ENCODE measurements at regions not wholly inside any gene's neighbourhood (a gene's known extent, or its start where the extent isn't known, plus 50 kb on each side); places are given as distances from the start of the nearest gene placed in this dataset.
A peak's percentile ranks its signal among the peaks of the same experiment; 100 is the strongest.

DNA sequence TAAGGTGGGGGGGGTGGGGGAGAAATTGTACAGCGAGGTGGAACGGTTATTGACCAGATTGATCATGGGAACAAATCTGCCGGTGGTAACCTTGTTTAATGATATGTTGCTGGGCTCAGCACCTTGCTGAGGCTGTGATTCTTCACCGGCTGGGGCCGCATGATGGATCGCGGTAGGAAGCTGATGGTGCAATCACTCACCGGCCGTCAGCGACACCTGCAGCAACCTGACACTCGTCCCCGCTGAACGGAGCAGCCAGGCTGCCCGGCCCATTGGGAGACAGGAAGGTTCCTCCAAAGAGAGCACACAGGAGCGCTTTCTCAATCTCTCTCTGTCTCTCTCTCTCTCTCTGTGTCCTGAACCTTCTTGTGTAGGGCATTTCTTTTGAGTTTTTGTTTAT, 128.5 kb upstream of the RRP15 start:
- peak; percentile 38 for DNase-seq (ENCODE audit: low spot score)

GRCh38 chr1:218163371-218163770, 121.7 kb upstream of the RRP15 start:
- DNase-seq (ENCODE audit: low spot score) = no peak

GRCh38 chr1:218164111-218164929, 120.8 kb upstream of the RRP15 start:
- peak; percentile 61 for DNase-seq (ENCODE audit: low spot score)

- peak; percentile 22 for DNase-seq (ENCODE audit: low spot score)
Observed at GRCh38 chr1:218164930-218165700, 120.0 kb upstream of the RRP15 start.

- no peak for DNase-seq (ENCODE audit: low spot score)
Observed at GRCh38 chr1:218165701-218166114, 119.4 kb upstream of the RRP15 start.

GRCh38 chr1:218166268-218166945, 118.7 kb upstream of the RRP15 start:
- no peak for DNase-seq (ENCODE audit: low spot score)

DNA sequence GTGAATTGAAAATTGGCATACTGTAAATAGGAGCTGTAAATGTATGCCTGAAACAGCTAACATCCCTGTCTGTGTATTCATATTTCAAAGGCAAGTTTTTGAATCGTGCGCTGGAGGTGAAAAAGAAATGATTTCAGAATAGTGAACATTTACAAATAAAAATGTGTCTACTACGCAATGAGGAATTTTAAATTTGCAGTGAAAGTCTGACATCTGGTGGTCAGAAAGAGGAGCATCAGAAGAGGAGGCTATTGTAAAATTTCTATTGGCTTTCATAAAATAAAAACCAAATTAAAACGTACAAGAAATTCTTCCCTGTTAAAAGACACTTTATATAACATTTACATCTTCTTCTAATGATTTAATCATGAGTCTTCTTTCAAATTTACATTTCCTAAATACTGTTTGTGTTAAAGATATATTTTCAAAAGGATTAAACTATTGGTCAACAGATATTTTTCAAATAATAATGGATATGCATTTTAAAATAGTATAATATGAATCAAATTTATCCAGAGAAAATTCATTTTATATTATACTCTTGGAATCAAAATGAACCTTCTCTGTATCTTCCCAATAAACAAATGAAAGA, 113.7 kb upstream of the RRP15 start:
- DNase-seq (ENCODE audit: low spot score) = no peak

GRCh38 chr1:218182455-218182854, 102.6 kb upstream of the RRP15 start:
- no peak for DNase-seq (ENCODE audit: low spot score)

GRCh38 chr1:218200979-218201378, 84.1 kb upstream of the RRP15 start:
- DNase-seq (ENCODE audit: low spot score) = no peak

GRCh38 chr1:218201601-218202000, 83.5 kb upstream of the RRP15 start:
- DNase-seq (ENCODE audit: low spot score) = no peak

GRCh38 chr1:218205721-218206120, 79.4 kb upstream of the RRP15 start:
- no peak for DNase-seq (ENCODE audit: low spot score)

- DNase-seq (ENCODE audit: low spot score) = no peak
Observed at GRCh38 chr1:218207194-218207593, 77.9 kb upstream of the RRP15 start.

DNA sequence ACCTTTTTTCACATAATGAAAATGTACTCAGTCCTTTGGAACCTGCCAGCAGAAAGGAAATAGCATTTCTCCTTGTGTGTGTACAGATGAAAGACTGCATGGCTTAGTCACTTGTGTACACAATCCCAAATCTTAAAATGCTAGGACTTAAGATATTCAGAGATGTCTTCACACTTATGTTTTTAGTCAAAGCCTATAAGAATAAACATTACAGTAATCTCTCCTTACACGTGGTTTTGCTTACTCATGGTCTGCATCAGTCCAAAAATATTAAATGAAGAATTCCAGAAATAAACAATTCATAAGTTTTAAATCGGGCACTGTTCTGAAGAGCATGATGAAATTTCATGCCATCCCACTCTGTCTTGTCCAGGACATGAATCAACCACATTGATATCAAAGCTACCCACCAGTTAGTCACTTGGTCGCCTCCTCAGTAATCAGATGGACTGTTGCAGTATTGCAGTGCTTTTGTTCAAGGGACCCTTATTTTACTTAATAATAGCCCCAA, 75.7 kb upstream of the RRP15 start:
- no peak for DNase-seq (ENCODE audit: low spot score)

DNA sequence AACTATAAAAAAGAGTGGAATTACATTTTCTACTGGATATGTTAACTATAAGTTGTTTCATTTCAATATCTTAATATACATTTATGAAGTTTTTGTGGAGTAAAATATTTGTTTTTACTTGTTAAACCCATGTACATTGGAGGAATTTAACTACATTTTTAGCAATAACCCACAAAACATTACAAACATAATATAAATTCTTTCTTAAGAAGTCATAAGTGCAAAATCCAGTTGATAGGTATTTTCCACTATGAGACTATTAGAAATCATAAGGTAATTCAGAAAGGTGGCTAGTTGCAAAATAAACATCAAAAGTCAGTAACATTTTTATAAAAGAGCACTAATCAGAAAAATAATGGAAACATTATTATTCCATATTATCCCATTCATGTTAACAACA, 73.9 kb upstream of the RRP15 start:
- no peak for DNase-seq (ENCODE audit: low spot score)

- no peak for DNase-seq (ENCODE audit: low spot score)
Observed at GRCh38 chr1:218217040-218217439, 68.1 kb upstream of the RRP15 start.

DNA sequence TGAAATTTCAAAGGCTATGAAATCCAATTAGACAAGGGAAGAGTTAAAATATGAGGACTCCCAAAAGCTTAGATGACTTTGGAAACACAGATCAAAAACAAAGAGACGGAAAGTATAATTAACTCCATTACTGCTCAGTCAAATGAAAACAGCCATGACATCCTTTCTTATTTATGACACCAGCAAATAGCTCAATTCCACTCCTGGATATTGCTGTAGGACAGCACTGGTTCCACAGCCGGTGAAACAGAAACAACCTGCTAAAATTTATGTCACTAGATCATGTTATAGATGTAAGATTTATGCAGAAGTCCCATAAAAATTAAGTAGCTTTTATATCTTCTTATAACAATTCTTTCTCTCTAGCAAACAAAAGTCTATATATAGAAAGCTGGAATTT, 65.6 kb upstream of the RRP15 start:
- no peak for DNase-seq (ENCODE audit: low spot score)

DNA sequence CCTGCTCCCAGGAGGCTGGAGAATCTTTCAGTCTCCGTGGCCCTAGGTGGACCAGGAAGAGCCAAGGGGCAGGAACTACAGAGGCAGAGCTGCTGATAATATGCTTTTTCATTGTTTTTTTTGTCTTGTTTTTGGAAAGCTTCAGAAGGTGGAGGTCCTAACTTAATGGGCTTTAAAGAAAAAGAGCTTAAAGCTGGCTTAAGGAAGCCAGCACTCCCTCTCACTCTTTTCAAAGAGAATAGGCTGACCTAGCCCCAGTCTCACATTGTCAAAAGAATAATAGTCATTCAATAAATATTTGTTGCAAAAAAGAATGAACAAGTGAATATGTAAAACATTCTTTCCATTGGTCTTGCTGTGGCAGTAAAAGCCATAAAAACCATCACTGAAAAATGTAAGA, 61.0 kb upstream of the RRP15 start:
- DNase-seq (ENCODE audit: low spot score) = no peak

GRCh38 chr1:218226005-218226404, 59.1 kb upstream of the RRP15 start:
- DNase-seq (ENCODE audit: low spot score) = no peak

Data from HuH-7.5 (cell line).